Endothelial cell of umbilical vein (primary cell): ENCODE measurements at regions not wholly inside any gene's neighbourhood (a gene's known extent, or its start where the extent isn't known, plus 50 kb on each side); places are given as distances from the start of the nearest gene placed in this dataset.

Experiments used
- BruUV-seq: library from RNA; stranded (reverse); fragments of 400-500 nt; replicated peaks from 2 replicates; lab custom pipeline; 2021; lab: Mats Ljungman, UMichigan
- CTCF ChIA-PET: fragments of 300-600, 350-600 bp; sonication (Branson Sonifier 250); formaldehyde crosslinking; loops from one replicate; lab custom pipeline; 2021; ENCODE audit warnings: antibody characterized with exemption, inconsistent platforms; lab: Charles Lee
- POLR2A ChIA-PET: fragments of 300-600, 350-600 bp; sonication (Branson Sonifier 250); formaldehyde crosslinking; loops from one replicate; lab custom pipeline; 2021; ENCODE audit warnings: antibody characterized with exemption, inconsistent platforms; lab: Charles Lee
- DNase-seq: peaks from one replicate; pipeline ENCODE4 v3.0.0-alpha.2; 2011; ENCODE audit warnings: low read depth, low spot score
- FAIRE-seq: peaks from 2 replicates; lab custom pipeline; 2011; peaks lifted over from hg19 to GRCh38; lab: Jason Lieb, UNC
- H2AFZ ChIP-seq: 2 replicates; pipeline ENCODE4 v1.6.0; 2012; ENCODE audit warnings: low read depth, low read length, control low read depth, inconsistent platforms
- H3K27ac ChIP-seq: 2 replicates; pipeline ENCODE4 v1.5.1; 2011; ENCODE audit warnings: low read depth, mild to moderate bottlenecking, control low read depth, low read length, moderate library complexity; ENCODE audit not compliant: insufficient read depth
- H3K27me3 ChIP-seq, 2 experiments: 2 replicates each; pipeline versions ENCODE4 v1.6.0 to v1.6.1; 2011; ENCODE audit warnings: low read length in 2 of 2, mixed read lengths in 1 of 2; ENCODE audit not compliant: control insufficient read depth in 2 of 2, insufficient read depth in 2 of 2
- H3K36me3 ChIP-seq, 2 experiments: 2 replicates in 1 of 2; 3 replicates in 1 of 2; pipeline ENCODE4 v1.5.1; 2011; ENCODE audit warnings: low read length in 2 of 2, mild to moderate bottlenecking in 1 of 2, moderate library complexity in 1 of 2; ENCODE audit not compliant: control insufficient read depth in 2 of 2, insufficient read depth in 2 of 2; ENCODE audit errors: extremely low read depth in 1 of 2
- H3K4me1 ChIP-seq: 3 replicates; pipeline ENCODE4 v1.5.1; 2011; ENCODE audit warnings: mild to moderate bottlenecking, low read length; ENCODE audit not compliant: control insufficient read depth, insufficient read depth; ENCODE audit errors: extremely low read depth
- H3K4me2 ChIP-seq: 2 replicates; pipeline ENCODE4 v1.6.1; 2011; ENCODE audit warnings: low read length, control low read depth, mixed read lengths; ENCODE audit not compliant: insufficient read depth
- H3K4me3 ChIP-seq, 3 experiments: fragments of 200-600 bp in 1 of 3; sonication (generic), shearing (Covaris generic) in 1 of 3; replicated peaks in 1 of 3; 2 replicates each; pipeline ENCODE4 v1.5.1; 2011 to 2016; ENCODE audit warnings: control low read depth in 3 of 3, low read length in 3 of 3, mild to moderate bottlenecking in 2 of 3, inconsistent platforms in 1 of 3, low read depth in 1 of 3, moderate library complexity in 1 of 3; ENCODE audit not compliant: insufficient read depth in 1 of 3
- H3K79me2 ChIP-seq: 2 replicates; pipeline ENCODE4 v1.6.0; 2012; ENCODE audit warnings: low read length, inconsistent platforms; ENCODE audit not compliant: control insufficient read depth, insufficient read depth
- H3K9ac ChIP-seq: replicated peaks from 2 replicates; pipeline ENCODE3; 2011; ENCODE audit warnings: low read length, control low read depth; ENCODE audit not compliant: insufficient read depth; ENCODE audit errors: extremely low read depth
- H3K9me1 ChIP-seq: replicated peaks from 3 replicates; pipeline ENCODE4 v1.6.0; 2011; ENCODE audit warnings: mild to moderate bottlenecking, low read length; ENCODE audit not compliant: control insufficient read depth, insufficient read depth; ENCODE audit errors: extremely low read depth
- H3K9me3 ChIP-seq: replicated peaks from 2 replicates; pipeline ENCODE4 v1.5.1; 2012; ENCODE audit warnings: low read length, inconsistent platforms; ENCODE audit not compliant: control insufficient read depth, insufficient read depth
- H4K20me1 ChIP-seq: replicated peaks from 2 replicates; pipeline ENCODE3; 2011; ENCODE audit warnings: mild to moderate bottlenecking, low read length; ENCODE audit not compliant: control insufficient read depth, insufficient read depth; ENCODE audit errors: extremely low read depth
- EZH2 ChIP-seq: IDR thresholded peaks from 2 replicates; pipeline ENCODE4 v1.6.1; 2012; ENCODE audit warnings: borderline replicate concordance, low read depth, mild to moderate bottlenecking, moderate library complexity, low read length, inconsistent platforms; ENCODE audit not compliant: severe bottlenecking
- FOS ChIP-seq: IDR thresholded peaks from 2 replicates; pipeline ENCODE4 v1.6.1; 2011; ENCODE audit warnings: mild to moderate bottlenecking, low read length, moderate library complexity, borderline replicate concordance; ENCODE audit not compliant: insufficient read depth
- GATA2 ChIP-seq: IDR thresholded peaks from 2 replicates; pipeline ENCODE4 v1.7.0; 2011; ENCODE audit warnings: low read depth, mild to moderate bottlenecking, moderate library complexity, mixed read lengths, low read length; ENCODE audit not compliant: insufficient read length, insufficient read depth
- JUN ChIP-seq: IDR thresholded peaks from 2 replicates; pipeline ENCODE4 v1.6.1; 2011; ENCODE audit warnings: borderline replicate concordance, low read depth; ENCODE audit not compliant: insufficient read length, insufficient read depth
- MAX ChIP-seq: IDR thresholded peaks from 2 replicates; pipeline ENCODE4 v1.6.1; 2011; ENCODE audit not compliant: insufficient read depth, insufficient read length
- MYC ChIP-seq: IDR thresholded peaks from one replicate; pipeline ENCODE4 v1.6.1; 2011; ENCODE audit warnings: mild to moderate bottlenecking, low read depth, low read length
- POLR2A ChIP-seq: IDR thresholded peaks from 2 replicates; pipeline ENCODE4 v1.6.1; 2012; ENCODE audit warnings: low read depth, mild to moderate bottlenecking, control low read depth, low read length
- POLR2AphosphoS5 ChIP-seq: IDR thresholded peaks from 2 replicates; pipeline ENCODE4 v1.6.1; 2012; ENCODE audit warnings: low read depth, mild to moderate bottlenecking, control low read depth, low read length, moderate library complexity; ENCODE audit not compliant: insufficient read depth
- dilution Hi-C: fragments of 300-500 bp; cut with MboI; formaldehyde crosslinking; loops from one replicate; pipeline ENCODE4 v1.15.0; 2019; ENCODE audit warnings: low sequenced_read_pairs; ENCODE audit not compliant: extremely low pct_ligation_motif_present
- intact Hi-C: fragments of 100-400 bp; cut with micrococcal nuclease; formaldehyde crosslinking; loops from one replicate; pipeline ENCODE4 v1.10.0; 2022
- TF ChIP-seq, protein P1 (sequence below), 2 donors: IDR thresholded peaks; 1 replicate in 1 of 2; 2 replicates in 1 of 2; pipeline ENCODE4 v1.5.1; 2011; ENCODE audit warnings: low read length in 2 of 2, mild to moderate bottlenecking in 2 of 2, moderate library complexity in 2 of 2, control low read depth in 1 of 2, inconsistent platforms in 1 of 2, low read depth in 1 of 2; ENCODE audit not compliant: insufficient read depth in 1 of 2; ENCODE audit errors: extremely low read depth in 1 of 2

- no peaks in the 10 kb centered on the region for H3K27me3 ChIP-seq
- no peaks in the 10 kb centered on the region for H3K9me1 ChIP-seq
- intact Hi-C loops (no loop called here), dilution Hi-C loops (no loop called here)
- no peak for TF ChIP-seq POLR2AphosphoS5
- TF ChIP-seq MYC = no peak
- TF ChIP-seq JUN = no peak
- TF ChIP-seq MAX = no peak
- no peak for TF ChIP-seq GATA2
- TF ChIP-seq, protein P1, sequence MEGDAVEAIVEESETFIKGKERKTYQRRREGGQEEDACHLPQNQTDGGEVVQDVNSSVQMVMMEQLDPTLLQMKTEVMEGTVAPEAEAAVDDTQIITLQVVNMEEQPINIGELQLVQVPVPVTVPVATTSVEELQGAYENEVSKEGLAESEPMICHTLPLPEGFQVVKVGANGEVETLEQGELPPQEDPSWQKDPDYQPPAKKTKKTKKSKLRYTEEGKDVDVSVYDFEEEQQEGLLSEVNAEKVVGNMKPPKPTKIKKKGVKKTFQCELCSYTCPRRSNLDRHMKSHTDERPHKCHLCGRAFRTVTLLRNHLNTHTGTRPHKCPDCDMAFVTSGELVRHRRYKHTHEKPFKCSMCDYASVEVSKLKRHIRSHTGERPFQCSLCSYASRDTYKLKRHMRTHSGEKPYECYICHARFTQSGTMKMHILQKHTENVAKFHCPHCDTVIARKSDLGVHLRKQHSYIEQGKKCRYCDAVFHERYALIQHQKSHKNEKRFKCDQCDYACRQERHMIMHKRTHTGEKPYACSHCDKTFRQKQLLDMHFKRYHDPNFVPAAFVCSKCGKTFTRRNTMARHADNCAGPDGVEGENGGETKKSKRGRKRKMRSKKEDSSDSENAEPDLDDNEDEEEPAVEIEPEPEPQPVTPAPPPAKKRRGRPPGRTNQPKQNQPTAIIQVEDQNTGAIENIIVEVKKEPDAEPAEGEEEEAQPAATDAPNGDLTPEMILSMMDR (IDR thresholded peaks at IDR 0.05; ENCODE audit: extremely low read depth in 1 of 2, insufficient read depth in 1 of 2, low read depth in 1 of 2, low read length in 2 of 2) = no peak
- TF ChIP-seq EZH2 = no peak
- TF ChIP-seq FOS = no peak
- TF ChIP-seq POLR2A = no peak
- H4K20me1 ChIP-seq = no peaks in the 10 kb centered on the region
- no peak overlapping the region for H3K27ac ChIP-seq
- H3K79me2 ChIP-seq = no peaks in the 10 kb centered on the region
- no peak for FAIRE-seq
- H3K9me3 ChIP-seq = no peaks in the 10 kb centered on the region
- no peak overlapping the region for H2AFZ ChIP-seq
- no TSS peak for BruUV-seq
- H3K4me1 ChIP-seq = no peaks in the 10 kb centered on the region
- no peak overlapping the region for H3K4me3 ChIP-seq
- no peak overlapping the region for H3K9ac ChIP-seq
- no peaks in the 10 kb centered on the region for H3K36me3 ChIP-seq
- no peak overlapping the region for H3K4me2 ChIP-seq
- ChIA-PET POLR2A (no interaction called here), CTCF (no interaction called here)
- DNase-seq = no peak
These were observed 472.0 kb downstream of the ARAP2 start for GRCh38 chr4:35772291-35772690.
